Right lobe of liver (tissue), 4 donors: ENCODE measurements at regions not wholly inside any gene's neighbourhood (a gene's known extent, or its start where the extent isn't known, plus 50 kb on each side); places are given as distances from the start of the nearest gene placed in this dataset.

Experiments used
- POLR2A ChIP-seq: fragments of 450-650 bp; IDR thresholded peaks from one replicate; pipeline ENCODE4 v1.6.1; 2017; ENCODE audit warnings: antibody characterized with exemption, mild to moderate bottlenecking
- TF ChIP-seq, protein P1 (sequence below), 4 donors: fragments of 200-600 bp in 3 of 4; fragments of 450-650 bp in 1 of 4; IDR thresholded peaks; one replicate each; pipeline versions ENCODE4 v1.5.1 to v1.8.0; 2016 to 2022; ENCODE audit warnings: antibody characterized with exemption in 4 of 4, mild to moderate bottlenecking in 2 of 4
- donor health status: DM: no; HTN: no; CAD: no.
- donor health status: DM: no; HTN: no; CAD: no.
- donor health status: DM: no; HTN: yes; CAD: no.

- TF ChIP-seq POLR2A, result no peak
- TF ChIP-seq, protein P1, sequence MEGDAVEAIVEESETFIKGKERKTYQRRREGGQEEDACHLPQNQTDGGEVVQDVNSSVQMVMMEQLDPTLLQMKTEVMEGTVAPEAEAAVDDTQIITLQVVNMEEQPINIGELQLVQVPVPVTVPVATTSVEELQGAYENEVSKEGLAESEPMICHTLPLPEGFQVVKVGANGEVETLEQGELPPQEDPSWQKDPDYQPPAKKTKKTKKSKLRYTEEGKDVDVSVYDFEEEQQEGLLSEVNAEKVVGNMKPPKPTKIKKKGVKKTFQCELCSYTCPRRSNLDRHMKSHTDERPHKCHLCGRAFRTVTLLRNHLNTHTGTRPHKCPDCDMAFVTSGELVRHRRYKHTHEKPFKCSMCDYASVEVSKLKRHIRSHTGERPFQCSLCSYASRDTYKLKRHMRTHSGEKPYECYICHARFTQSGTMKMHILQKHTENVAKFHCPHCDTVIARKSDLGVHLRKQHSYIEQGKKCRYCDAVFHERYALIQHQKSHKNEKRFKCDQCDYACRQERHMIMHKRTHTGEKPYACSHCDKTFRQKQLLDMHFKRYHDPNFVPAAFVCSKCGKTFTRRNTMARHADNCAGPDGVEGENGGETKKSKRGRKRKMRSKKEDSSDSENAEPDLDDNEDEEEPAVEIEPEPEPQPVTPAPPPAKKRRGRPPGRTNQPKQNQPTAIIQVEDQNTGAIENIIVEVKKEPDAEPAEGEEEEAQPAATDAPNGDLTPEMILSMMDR (IDR thresholded peaks at IDR 0.05), result no peak
These were observed 383.3 kb upstream of the ETAA1 start for GRCh38 chr2:67013821-67014220.
